GM20000 (cell line): ENCODE measurements at regions not wholly inside any gene's neighbourhood (a gene's known extent, or its start where the extent isn't known, plus 50 kb on each side); places are given as distances from the start of the nearest gene placed in this dataset.
"Not testable (repeated sequence)": the region's sequence is repeated elsewhere in the genome, so short reads cannot be mapped to it uniquely, and the experiment has no call there.

Experiments
- DNase-seq: peaks from one replicate; pipeline ENCODE4 v3.0.0; 2012; ENCODE audit warnings: low spot score
- CTCF ChIP-seq: IDR thresholded peaks from 2 replicates; pipeline ENCODE4 v1.5.1; 2012; ENCODE audit warnings: mild to moderate bottlenecking, control low read depth; ENCODE audit errors: extremely low read depth, missing control alignments

DNA sequence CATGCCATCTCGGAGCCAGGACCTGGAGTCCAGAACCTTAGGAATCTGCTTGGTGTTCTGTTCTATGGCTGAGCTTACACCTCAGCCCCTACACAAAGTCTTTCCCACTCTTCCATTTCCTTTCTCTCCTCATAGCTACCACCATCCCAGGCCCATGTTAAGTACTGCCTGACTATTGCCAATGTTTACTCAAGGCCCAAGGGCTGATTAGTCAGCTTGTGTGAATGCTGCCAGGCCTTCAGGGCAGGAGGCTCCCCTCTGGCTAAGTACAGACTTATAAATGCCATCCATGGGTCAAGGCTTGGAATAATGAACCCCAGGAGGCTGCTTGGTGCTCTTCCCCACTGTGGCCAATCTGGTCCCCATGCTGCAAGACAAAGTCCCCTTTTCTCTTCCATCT lies 411.6 kb upstream of the MAGEB18 start:
- DNase-seq: no peak
- TF ChIP-seq CTCF: no peak

DNA sequence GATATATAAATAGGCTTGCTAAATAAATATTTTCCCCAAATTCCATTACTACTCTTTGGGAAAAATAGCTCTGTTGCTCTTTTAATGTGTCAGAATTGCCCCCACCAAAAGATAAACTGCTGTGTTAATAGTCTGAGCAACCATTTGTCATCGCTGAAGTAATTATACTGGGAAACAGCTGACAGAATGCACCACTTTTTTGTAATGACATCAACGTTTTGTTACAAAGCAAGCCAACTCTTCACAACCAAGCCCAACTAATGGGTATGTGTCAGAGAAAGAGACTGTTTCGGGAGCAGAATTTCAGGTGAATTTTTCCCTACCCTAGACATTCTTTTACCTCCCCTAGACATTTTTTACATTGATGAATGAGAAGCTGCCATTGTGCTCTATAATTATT lies 405.0 kb upstream of the MAGEB18 start:
- TF ChIP-seq CTCF: no peak
- DNase-seq: no peak

GRCh38 chrX:25737540-25737939 lies 400.6 kb upstream of the MAGEB18 start:
- DNase-seq: no peak
- TF ChIP-seq CTCF: no peak

DNA sequence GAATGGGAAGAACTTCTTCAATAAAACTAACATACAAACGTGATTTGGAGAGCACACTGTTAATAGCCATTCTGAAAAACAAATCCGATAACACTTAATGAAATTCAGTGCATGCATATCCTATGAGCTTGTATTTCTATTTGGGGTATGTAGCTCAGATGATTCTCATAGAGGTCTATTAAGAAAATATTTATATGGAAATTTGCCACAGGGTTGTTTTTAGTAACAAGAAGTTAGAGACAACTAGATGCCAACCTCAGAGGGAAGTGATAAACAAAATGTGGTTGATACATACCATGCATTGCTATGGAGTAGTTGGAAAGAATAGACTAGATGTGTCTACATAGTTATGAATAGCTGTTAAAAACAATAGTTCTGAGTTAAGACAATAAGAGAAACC lies 395.8 kb upstream of the MAGEB18 start:
- TF ChIP-seq CTCF: no peak
- DNase-seq: no peak

- DNase-seq: no peak
- no peak for TF ChIP-seq CTCF
These were observed 383.7 kb upstream of the MAGEB18 start for GRCh38 chrX:25754399-25754798.

GRCh38 chrX:25755194-25755593 lies 382.9 kb upstream of the MAGEB18 start:
- no peak for TF ChIP-seq CTCF
- no peak for DNase-seq

DNA sequence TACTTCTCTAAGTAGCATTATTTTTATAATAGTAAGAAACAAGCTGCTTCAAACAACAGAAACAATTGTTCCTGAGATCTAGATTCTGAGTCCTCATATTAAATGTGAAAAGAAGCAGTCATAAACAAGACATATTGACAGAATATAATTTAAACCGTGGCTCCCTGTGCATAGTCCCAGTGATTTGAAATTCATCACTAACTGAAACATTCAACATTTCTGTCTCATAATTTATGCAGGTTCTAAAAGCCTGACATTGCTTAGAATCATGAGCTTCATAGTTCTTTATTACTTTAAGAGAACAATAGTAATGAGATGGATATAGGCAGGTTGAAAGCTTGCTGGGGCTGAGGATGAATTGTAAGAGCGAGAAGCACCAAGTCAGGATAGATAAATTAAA lies 375.5 kb upstream of the MAGEB18 start:
- DNase-seq: no peak
- no peak for TF ChIP-seq CTCF

DNA sequence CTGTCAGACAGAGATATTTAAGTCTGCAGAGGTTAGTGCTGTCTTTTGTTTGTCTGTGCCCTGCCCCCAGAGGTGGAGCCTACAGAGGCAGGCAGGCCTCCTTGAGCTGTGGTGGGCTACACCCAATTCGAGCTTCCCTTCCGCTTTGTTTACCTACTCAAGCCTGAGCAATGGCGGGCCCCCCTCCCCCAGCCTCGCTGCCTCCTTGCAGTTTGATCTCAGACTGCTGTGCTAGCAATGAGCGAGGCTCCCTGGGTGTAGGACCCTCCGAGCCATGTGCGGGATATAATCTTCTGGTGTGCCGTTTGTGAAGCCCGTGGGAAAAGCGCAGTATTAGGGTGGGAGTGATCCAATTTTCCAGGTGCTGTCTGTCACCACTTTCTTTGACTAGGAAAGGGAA lies 366.3 kb upstream of the MAGEB18 start:
- not testable (repeated sequence) for DNase-seq

- DNase-seq: not testable (repeated sequence)
These were observed 340.3 kb upstream of the MAGEB18 start for GRCh38 chrX:25797796-25798195.
